Stomach smooth muscle (tissue), 2 donors: ENCODE measurements at regions not wholly inside any gene's neighbourhood (a gene's known extent, or its start where the extent isn't known, plus 50 kb on each side); places are given as distances from the start of the nearest gene placed in this dataset.

ENCODE experiments used
- H3K27ac ChIP-seq: one replicate; pipeline ENCODE4 v1.7.0; 2013; ENCODE audit warnings: mild to moderate bottlenecking, low read length, inconsistent platforms
- H3K27me3 ChIP-seq, 2 donors: one replicate each; pipeline ENCODE4 v1.7.0; 2013; ENCODE audit warnings: low read length in 2 of 2; ENCODE audit not compliant: insufficient read depth in 2 of 2, control insufficient read depth in 1 of 2
- H3K36me3 ChIP-seq, 2 donors: one replicate each; pipeline ENCODE4 v1.7.0; 2013; ENCODE audit warnings: low read length in 2 of 2; ENCODE audit not compliant: control insufficient read depth in 2 of 2, insufficient read depth in 2 of 2
- H3K4me1 ChIP-seq: one replicate; pipeline ENCODE4 v1.7.0; 2013; ENCODE audit warnings: low read length; ENCODE audit not compliant: control insufficient read depth, insufficient read depth
- H3K4me3 ChIP-seq, 2 donors: one replicate each; pipeline ENCODE4 v1.7.0; 2013; ENCODE audit warnings: low read length in 2 of 2
- H3K9ac ChIP-seq, 2 donors: one replicate each; pipeline ENCODE4 v1.7.0; 2013; ENCODE audit warnings: low read length in 2 of 2, mild to moderate bottlenecking in 1 of 2
- H3K9me3 ChIP-seq, 2 donors: one replicate each; pipeline ENCODE4 v1.7.0; 2013; ENCODE audit warnings: low read length in 2 of 2; ENCODE audit not compliant: control insufficient read depth in 2 of 2
- donor health status: healthy.
- donor health status: Pancreatic carcinoma.

DNA sequence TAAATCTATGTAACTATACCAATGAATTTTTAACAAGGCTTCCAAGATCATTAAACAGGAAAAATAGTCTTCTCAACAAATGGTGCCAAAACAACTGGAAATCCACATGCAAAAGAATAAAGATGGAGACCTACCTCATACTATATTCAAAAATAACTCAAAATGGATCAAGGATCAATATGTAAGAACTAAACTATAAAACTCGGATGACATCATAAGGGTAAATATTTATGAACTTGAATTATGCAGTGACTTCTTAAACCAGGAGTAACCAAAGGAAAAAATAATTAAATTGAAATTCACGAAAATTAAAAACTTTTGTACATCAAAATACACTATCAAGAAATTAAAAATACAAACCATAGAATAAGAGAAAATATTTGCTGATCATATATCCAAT lies 728.7 kb upstream of the GHITM start:
- H3K4me1 ChIP-seq, result no peaks in the 10 kb centered on the region
- no peaks in the 10 kb centered on the region for H3K9me3 ChIP-seq
- no peak overlapping the region for H3K9ac ChIP-seq
- no peak overlapping the region for H3K4me3 ChIP-seq
- H3K36me3 ChIP-seq, result no peaks in the 10 kb centered on the region
- no peak overlapping the region for H3K27ac ChIP-seq
- H3K27me3 ChIP-seq, result no peaks in the 10 kb centered on the region

- H3K9me3 ChIP-seq, result no peaks in the 10 kb centered on the region
- H3K27me3 ChIP-seq, result no peaks in the 10 kb centered on the region
- no peak overlapping the region for H3K4me3 ChIP-seq
- no peak overlapping the region for H3K27ac ChIP-seq
- H3K4me1 ChIP-seq, result no peaks in the 10 kb centered on the region
- no peak overlapping the region for H3K9ac ChIP-seq
- H3K36me3 ChIP-seq, result no peaks in the 10 kb centered on the region
Observed at GRCh38 chr10:83425306-83425705, 714.0 kb upstream of the GHITM start.

DNA sequence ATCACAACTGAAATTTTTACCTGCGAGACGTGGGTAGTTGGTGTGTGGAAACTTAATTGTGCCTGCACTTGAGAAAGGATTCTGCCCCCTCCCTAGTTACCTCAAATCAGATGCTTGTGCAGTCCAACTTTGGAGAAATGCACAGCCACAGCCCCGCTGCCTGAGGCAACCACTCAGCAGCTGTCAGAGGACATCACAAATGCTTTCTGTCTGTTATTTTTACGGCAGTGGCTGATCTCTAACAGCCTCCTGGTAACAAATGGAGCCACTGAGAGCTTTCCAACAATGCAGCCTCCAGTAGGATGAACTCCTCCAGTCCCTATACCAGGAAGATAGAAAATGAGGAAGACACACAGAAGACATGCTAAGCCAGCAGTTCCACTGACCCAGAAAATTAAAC lies 712.2 kb upstream of the GHITM start:
- H3K27me3 ChIP-seq, result no peaks in the 10 kb centered on the region
- H3K4me1 ChIP-seq, result no peaks in the 10 kb centered on the region
- no peak overlapping the region for H3K9ac ChIP-seq
- no peaks in the 10 kb centered on the region for H3K9me3 ChIP-seq
- H3K4me3 ChIP-seq, result no peak overlapping the region
- H3K27ac ChIP-seq, result no peak overlapping the region
- H3K36me3 ChIP-seq, result no peaks in the 10 kb centered on the region

- Histone ChIP-seq H3K4me1 (no peaks in the 10 kb centered on the region), H3K9me3 (no peaks in the 10 kb centered on the region), H3K4me3 (no peak overlapping the region), H3K27me3 (no peaks in the 10 kb centered on the region), H3K27ac (no peak overlapping the region), H3K9ac (no peak overlapping the region), H3K36me3 (no peaks in the 10 kb centered on the region)
Observed at GRCh38 chr10:83432261-83433045, 706.9 kb upstream of the GHITM start.

DNA sequence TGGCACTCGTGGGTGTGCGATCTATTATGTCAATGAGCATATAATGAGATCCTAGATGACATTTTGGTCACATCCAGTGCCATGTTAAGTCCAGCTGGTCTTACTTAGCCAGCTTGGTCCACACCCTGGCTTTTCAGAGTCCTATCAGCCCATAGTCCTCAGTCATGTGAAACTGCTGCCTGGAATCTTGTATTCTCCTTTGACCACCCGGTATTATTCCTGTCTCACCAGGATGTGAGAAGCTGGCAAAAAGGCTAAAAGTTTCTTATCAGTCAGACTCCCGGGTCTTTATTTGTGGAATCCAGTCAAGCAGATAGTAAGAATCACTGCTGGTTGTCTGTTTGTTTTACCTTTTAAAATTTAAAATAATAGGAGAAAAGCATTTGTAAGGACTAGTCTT lies 705.6 kb upstream of the GHITM start:
- Histone ChIP-seq H3K9me3 (no peaks in the 10 kb centered on the region), H3K9ac (no peak overlapping the region), H3K27ac (no peak overlapping the region), H3K27me3 (no peaks in the 10 kb centered on the region), H3K36me3 (no peaks in the 10 kb centered on the region), H3K4me3 (no peak overlapping the region), H3K4me1 (no peaks in the 10 kb centered on the region)

- H3K27me3 ChIP-seq, result no peaks in the 10 kb centered on the region
- H3K9ac ChIP-seq, result no peak overlapping the region
- H3K4me3 ChIP-seq, result no peak overlapping the region
- no peaks in the 10 kb centered on the region for H3K4me1 ChIP-seq
- H3K9me3 ChIP-seq, result no peaks in the 10 kb centered on the region
- no peaks in the 10 kb centered on the region for H3K36me3 ChIP-seq
- H3K27ac ChIP-seq, result no peak overlapping the region
Observed at GRCh38 chr10:83448013-83448412, 691.3 kb upstream of the GHITM start.

- Histone ChIP-seq H3K9ac (no peak overlapping the region), H3K4me1 (no peaks in the 10 kb centered on the region), H3K4me3 (no peak overlapping the region), H3K36me3 (no peaks in the 10 kb centered on the region), H3K27ac (no peak overlapping the region), H3K27me3 (no peaks in the 10 kb centered on the region), H3K9me3 (no peaks in the 10 kb centered on the region)
Observed at GRCh38 chr10:83458611-83459010, 680.7 kb upstream of the GHITM start.

- H3K9me3 ChIP-seq, result no peaks in the 10 kb centered on the region
- H3K9ac ChIP-seq, result no peak overlapping the region
- no peaks in the 10 kb centered on the region for H3K4me1 ChIP-seq
- H3K27me3 ChIP-seq, result no peaks in the 10 kb centered on the region
- no peak overlapping the region for H3K4me3 ChIP-seq
- no peak overlapping the region for H3K27ac ChIP-seq
- H3K36me3 ChIP-seq, result no peaks in the 10 kb centered on the region
Observed at GRCh38 chr10:83459124-83459523, 680.2 kb upstream of the GHITM start.

GRCh38 chr10:83469728-83470331 lies 669.5 kb upstream of the GHITM start:
- Histone ChIP-seq H3K36me3 (no peaks in the 10 kb centered on the region), H3K9ac (no peak overlapping the region), H3K4me1 (no peaks in the 10 kb centered on the region), H3K4me3 (no peak overlapping the region), H3K27me3 (no peaks in the 10 kb centered on the region), H3K9me3 (no peaks in the 10 kb centered on the region), H3K27ac (no peak overlapping the region)

DNA sequence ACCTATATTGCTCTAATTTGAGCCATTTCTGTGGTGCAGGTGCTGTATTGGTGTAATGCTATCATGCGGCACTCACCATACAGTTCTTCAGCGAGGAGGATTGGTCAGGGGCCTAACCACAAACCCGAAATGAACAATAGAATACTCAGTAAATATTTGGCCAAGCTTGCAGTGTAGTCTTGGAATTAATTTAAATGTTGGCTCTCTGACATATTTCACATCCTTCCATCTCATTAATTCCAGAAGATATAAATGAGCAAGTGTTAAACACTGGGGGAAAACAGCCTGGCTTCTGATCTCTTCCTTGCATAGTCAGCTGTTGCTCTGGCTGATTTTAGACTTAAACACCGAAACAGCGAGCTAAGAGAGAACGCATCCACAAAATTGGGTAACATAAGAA lies 663.1 kb upstream of the GHITM start:
- Histone ChIP-seq H3K9me3 (no peaks in the 10 kb centered on the region), H3K4me1 (no peaks in the 10 kb centered on the region)

GRCh38 chr10:83489161-83489560 lies 650.1 kb upstream of the GHITM start:
- no peak overlapping the region for H3K27ac ChIP-seq
- H3K36me3 ChIP-seq, result no peaks in the 10 kb centered on the region
- H3K4me3 ChIP-seq, result no peak overlapping the region
- peaks cover 0 to 2% of the 10 kb centered on the region in 2 donors for H3K9me3 ChIP-seq
- no peak overlapping the region for H3K9ac ChIP-seq
- no peaks in the 10 kb centered on the region for H3K4me1 ChIP-seq
- H3K27me3 ChIP-seq, result no peaks in the 10 kb centered on the region

More for the DNA sequence above, 663.1 kb upstream of the GHITM start:
- Histone ChIP-seq H3K36me3 (no peaks in the 10 kb centered on the region), H3K4me3 (no peak overlapping the region), H3K27ac (no peak overlapping the region), H3K27me3 (no peaks in the 10 kb centered on the region), H3K9ac (no peak overlapping the region)
